GM21619 (cell line): ENCODE measurements at regions not wholly inside any gene's neighbourhood (a gene's known extent, or its start where the extent isn't known, plus 50 kb on each side); places are given as distances from the start of the nearest gene placed in this dataset.

Experiments used
- ATAC-seq: cut with Tn5 transposase; IDR thresholded peaks from one replicate; pipeline ENCODE4 v1.9.1; 2021; ENCODE audit not compliant: unreplicated experiment

DNA sequence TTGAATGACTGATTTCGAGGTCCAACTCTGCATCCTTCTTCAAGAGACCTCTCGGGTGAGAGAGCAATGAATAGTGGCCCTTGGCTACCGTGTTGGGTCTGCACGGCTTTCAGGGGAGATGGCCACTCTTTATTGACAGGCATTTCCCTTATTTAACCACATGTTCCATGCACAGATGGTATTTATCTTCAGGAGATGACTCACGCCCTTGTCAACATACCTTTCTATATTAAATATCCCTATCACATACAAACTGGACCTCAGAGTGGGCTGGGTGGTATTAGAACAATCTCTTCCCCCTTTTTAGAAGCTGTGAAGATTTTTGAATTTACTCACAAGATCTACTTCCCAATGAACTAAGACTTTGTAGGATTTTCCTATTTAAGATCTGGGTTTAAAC, 109.6 kb upstream of the CDC42EP3 start:
- ATAC-seq = no peak

DNA sequence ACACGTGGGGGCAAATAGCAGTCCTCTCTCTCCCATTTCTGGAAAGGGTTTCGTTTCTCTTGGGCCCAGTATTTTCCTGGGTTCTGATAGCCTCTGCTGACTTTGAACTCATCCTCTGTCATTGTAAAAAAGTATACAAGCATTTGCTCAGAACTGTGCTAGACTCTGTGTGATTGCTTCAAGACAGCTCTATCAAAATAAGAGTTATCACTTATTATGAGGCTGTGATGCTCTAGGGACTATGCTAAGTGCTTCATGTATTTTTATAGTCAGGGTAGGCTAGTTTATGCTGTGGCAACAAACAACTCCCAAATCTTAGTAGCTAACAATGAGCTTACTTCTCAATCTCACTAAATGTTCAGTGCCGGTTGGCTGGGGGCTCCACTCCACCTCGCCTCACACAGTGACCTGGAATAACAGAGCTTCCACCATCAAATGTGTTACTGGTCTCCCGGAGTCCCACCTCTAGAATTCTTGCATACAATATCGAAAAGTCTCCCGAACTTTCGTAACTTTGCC, 110.8 kb upstream of the CDC42EP3 start:
- ATAC-seq = no peak

- no peak for ATAC-seq
These were observed 111.4 kb upstream of the CDC42EP3 start for GRCh38 chr2:37782721-37783371.

GRCh38 chr2:37783545-37783944, 112.1 kb upstream of the CDC42EP3 start:
- ATAC-seq = no peak

GRCh38 chr2:37784071-37784758, 112.8 kb upstream of the CDC42EP3 start:
- no peak for ATAC-seq

DNA sequence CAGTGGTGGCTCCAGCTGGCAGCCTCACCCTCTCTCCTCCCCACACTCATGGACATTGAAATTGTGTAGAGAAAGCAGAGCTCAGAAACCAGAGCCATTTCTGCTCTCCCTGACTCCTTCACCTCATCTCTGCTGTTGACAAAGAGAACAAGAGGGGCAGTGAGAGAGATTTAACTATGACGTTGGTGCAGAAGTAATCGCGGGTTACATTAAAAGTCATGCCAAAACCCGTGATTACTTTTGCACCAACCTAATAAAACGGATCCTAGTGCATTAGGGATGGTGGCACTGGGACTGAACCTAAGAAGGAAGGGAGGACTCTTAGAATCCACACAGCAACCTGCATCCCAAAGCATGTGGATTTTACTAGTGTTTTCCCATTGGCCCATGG, 113.3 kb upstream of the CDC42EP3 start:
- ATAC-seq = no peak

GRCh38 chr2:37786191-37786698, 114.8 kb upstream of the CDC42EP3 start:
- ATAC-seq = no peak

GRCh38 chr2:37786854-37787253, 115.4 kb upstream of the CDC42EP3 start:
- ATAC-seq = no peak

DNA sequence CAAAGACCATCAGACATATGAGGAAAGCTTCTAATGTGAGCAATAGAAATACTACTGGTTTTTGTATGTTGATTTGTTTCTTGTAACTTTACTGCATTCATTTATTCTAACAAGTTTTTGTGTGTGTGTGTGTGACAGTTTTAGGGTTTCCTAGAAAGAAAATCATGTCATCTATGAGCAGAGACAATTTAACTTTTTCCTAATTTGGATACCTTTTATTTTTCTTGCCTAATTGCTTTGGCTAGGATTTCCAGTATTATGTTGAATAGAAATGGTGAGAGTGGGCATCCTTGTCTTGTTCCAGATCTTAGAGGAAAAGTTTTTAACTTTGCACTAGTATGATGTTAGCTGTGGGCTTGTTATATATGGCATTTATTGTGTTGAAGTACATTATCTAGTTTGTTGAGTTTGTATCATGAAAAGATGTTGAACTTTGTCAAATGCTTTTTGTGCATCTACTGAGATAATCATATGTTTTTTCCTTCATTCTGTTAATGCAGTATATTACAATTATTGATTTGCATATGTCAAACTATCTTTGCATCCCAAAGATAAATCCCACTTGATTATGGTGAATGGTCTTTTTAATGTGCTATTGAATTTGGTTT, 117.3 kb upstream of the CDC42EP3 start:
- ATAC-seq = no peak

- ATAC-seq = no peak
These were observed 118.6 kb upstream of the CDC42EP3 start for GRCh38 chr2:37790019-37790418.

DNA sequence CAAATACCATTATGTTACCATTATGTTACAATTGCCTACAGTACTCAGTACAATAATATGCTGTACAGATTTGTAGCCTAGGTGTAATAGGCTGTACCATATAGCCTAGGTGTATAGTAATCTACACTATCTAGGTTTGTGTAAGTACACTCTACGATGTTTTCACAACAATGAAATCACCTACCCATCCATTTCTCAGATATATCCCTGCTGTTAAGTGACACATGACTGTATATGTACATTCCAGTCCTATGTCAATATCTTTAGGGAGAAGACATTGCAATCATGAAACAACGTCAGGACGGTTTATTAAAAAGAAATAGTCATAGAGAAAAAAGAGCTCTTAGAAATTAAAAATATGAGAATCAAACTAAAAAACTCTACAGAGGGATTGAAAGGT, 119.0 kb upstream of the CDC42EP3 start:
- ATAC-seq = no peak

- ATAC-seq = no peak
These were observed 120.9 kb upstream of the CDC42EP3 start for GRCh38 chr2:37792366-37792765.

GRCh38 chr2:37793004-37793403, 121.6 kb upstream of the CDC42EP3 start:
- ATAC-seq = no peak

DNA sequence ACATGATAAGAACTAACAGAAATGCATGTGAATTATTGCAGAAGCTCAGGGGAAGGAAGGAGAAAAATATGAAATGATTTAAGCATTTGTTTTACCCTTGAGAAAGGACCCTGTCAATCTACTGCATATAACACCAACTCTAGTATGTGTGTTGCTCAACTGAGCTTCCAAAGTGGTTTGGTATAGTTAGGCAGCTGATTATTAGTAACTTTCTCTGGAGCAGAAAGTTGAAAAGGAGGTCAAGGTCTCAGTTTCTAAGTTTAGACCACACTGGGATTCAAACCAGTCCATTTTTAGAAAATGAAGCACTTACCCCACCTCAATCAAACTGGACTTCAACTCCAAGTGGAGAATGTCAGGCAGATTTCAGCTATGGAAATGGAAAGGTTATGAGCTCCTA, 123.3 kb upstream of the CDC42EP3 start:
- ATAC-seq = no peak

GRCh38 chr2:37795456-37795855, 124.0 kb upstream of the CDC42EP3 start:
- ATAC-seq = no peak

GRCh38 chr2:37795938-37796337, 124.5 kb upstream of the CDC42EP3 start:
- no peak for ATAC-seq

GRCh38 chr2:37796481-37796880, 125.0 kb upstream of the CDC42EP3 start:
- no peak for ATAC-seq

GRCh38 chr2:37797081-37797480, 125.6 kb upstream of the CDC42EP3 start:
- ATAC-seq = no peak

- ATAC-seq = no peak
These were observed 126.6 kb upstream of the RMDN2 start for GRCh38 chr2:37798315-37799005.

GRCh38 chr2:37800176-37800858, 124.8 kb upstream of the RMDN2 start:
- ATAC-seq = no peak

GRCh38 chr2:37802211-37802752, 122.8 kb upstream of the RMDN2 start:
- ATAC-seq = no peak
